Body of pancreas (tissue), 4 donors: ENCODE measurements at regions not wholly inside any gene's neighbourhood (a gene's known extent, or its start where the extent isn't known, plus 50 kb on each side); places are given as distances from the start of the nearest gene placed in this dataset.

Experiments used
- CTCF ChIP-seq, 7 experiments: fragments of 450-650 bp in 4 of 7; fragments of 200-600 bp in 3 of 7; sonication (generic) in 3 of 7; IDR thresholded peaks; one replicate each; pipeline ENCODE4 v1.5.1; 2016 to 2019; ENCODE audit warnings: antibody characterized with exemption in 7 of 7
- POLR2A ChIP-seq, 3 donors: fragments of 450-650 bp; IDR thresholded peaks; one replicate each; pipeline ENCODE4 v1.6.1; 2016; ENCODE audit warnings: antibody characterized with exemption in 3 of 3, mild to moderate bottlenecking in 2 of 3

- TF ChIP-seq CTCF (IDR thresholded peaks at IDR 0.05) (no peak), POLR2A (IDR thresholded peaks at IDR 0.05) (no peak)
These were observed 537.4 kb downstream of the MN1 start for GRCh38 chr22:27264184-27264583.
